NCI-H1436 treated with DMSO at 0.1 percent for 48 hours (cell line): ENCODE measurements at regions not wholly inside any gene's neighbourhood (a gene's known extent, or its start where the extent isn't known, plus 50 kb on each side); places are given as distances from the start of the nearest gene placed in this dataset.
"Not testable (repeated sequence)": the region's sequence is repeated elsewhere in the genome, so short reads cannot be mapped to it uniquely, and the experiment has no call there.

Source experiments
- DNase-seq: peaks from one replicate; lab custom pipeline; 2025; lab: John Stamatoyannopoulos, UW

DNA sequence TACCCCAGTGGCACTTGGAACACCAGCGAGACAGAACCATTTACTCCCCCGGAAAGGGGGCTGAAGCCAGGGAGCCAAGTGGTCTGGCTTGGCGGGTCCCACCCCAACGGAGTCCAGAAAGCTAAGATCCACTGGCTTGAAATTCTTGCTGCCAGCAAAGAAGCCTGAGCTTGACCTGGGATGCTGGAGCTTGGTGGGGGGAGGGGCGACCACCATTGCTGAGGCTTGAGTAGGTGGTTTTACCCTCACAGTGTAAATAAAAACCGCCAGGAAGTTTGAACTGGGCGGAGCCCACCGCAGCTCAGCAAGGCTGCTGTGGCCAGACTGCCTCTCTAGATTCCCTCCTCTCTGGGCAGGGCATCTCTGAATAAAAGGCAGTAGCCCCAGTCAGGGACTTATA is 62.8 kb downstream of the RPS24 start:
- DNase-seq = not testable (repeated sequence)

DNA sequence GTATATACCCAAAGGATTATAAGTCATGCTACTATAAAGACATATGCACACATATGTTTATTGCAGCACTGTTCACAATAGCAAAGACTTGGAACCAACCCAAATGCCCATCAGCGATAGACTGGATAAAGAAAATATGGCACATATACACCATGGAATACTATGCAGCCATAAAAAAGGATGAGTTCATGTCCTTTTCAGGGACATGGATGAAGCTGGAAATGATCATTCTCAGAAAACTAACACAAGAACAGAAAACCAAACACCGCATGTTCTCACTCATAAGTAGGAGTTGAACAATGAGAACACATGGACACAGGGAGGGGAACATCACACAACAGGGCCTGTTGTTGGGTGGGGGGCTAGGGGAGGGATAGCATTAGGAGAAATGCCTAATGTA is 68.9 kb downstream of the RPS24 start:
- DNase-seq = not testable (repeated sequence)

DNA sequence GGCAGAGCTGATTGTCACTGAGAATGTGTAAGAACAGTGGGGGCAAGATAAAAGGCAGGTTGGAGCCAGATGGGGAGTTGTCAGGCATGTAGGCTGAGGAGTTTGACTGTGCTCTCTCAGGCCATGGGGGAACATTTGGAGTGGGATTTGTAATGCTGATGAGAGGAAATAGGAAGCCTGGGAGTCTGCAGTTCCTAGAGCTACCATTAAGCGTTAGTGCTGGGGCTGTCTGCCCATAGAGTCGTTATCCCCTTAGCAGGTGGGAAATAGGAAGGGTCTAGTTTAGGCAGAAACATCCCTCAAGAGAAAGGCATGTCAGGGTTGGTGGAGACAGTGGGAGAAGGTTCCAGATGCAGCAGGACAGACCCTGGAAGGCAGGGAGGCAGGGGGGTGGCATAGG is 75.5 kb downstream of the RPS24 start:
- DNase-seq = no peak

DNA sequence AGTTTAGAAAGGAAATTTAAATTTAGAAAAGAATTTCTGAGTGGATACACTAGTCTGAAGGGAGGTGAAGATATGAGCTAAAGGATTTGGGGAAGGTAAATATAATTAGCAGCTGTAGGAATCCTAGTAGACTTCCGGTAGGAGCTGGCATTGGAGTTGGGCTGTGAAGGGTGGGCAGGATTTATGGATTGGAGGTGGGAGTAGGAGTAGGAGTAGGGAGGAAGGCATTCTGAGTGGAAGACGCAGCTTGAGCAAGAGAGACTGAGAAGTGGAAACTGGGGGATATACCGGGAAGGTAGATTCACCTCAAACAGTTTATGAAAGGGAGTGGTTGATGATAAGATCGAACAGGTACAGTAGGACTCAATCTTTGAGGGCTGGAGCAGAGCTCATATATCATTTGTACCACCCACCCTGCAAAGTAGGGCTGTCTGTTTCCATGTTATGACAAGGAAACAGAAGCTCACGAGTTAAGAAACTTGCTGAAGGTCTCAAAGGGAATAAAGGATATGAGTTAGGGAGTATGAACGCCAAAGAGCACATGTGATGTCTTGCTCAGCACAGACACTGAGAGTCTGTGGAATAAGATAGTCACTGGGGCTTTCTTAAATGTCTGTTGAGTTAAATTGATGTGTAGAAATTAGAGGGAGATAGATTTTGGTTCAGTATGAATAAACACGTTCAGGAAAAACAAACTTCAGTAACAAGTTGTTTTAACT is 81.6 kb downstream of the RPS24 start:
- no peak for DNase-seq

DNA sequence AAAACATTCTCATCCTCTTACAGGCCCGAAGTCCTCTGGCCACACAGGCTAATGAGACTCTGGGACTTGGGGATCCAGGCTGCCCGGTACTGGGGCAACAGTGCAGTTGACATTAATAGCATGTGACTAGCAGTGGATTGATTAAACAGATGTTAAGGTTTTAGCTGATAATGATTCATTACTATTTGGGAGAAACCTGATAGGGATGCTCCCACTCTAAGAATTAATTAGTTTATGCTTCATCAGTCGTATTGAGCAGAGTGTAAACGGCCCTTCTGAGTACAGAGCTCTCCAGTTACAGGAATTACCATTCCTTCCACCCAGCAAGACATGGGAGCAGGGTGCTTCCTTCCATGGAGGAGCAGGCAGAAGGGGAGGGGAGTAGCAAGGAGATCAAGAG is 82.7 kb downstream of the RPS24 start:
- no peak for DNase-seq

DNA sequence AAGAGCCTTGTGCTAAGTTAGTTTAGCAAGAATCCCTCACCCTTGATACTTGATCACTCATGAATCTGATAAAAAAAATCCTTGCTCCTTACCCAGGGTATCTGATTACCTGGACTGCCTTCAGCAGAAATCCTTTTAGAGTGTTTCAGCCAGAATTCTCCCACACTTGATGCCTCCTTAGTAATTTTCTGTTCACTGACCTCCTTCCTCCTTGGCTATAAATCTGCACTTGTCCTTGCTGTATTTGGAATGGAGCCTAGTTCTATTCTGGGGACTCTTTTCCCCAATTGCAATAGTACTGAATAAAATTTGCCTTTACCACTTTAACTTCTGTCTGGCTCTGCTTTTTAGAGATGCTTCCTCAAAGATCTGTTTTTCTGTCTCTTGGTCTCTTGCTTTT is 84.9 kb downstream of the RPS24 start:
- no peak for DNase-seq

DNA sequence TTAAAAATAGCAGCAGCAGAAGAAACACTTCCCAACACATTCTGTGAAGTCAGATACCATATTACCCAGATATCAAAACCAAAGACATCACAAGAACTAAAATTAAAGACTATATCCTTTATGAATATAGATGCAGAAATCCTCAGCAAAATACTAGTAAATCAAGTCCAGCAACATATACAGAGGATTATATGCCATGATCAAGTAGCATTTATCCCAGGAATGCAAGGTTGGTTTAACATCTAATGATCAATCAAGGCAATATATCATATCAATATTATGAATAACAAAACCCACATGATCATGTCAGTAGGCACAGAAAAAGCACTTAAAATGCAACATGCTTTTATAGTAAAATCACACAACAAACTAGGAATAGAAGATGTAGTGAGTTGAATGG is 88.1 kb downstream of the RPS24 start:
- DNase-seq = no peak

DNA sequence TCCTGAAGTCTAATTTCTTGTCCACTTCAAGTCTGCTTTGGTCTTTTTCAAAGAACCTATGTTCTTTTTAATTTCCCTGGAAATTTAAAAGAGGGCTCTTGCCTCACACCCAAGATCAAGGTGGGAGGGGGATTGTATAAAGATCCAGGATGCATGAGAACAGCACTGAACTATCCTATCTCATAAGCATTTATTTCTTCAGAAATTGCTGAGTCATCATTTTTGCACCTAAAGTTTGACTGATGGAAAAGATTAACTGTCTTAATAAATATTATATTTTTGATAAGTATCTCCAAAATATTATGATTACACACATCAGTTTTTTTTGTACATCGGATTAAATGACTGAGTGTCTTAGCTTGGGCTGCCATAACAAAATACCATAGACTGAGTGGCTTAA is 90.5 kb downstream of the RPS24 start:
- DNase-seq = no peak

DNA sequence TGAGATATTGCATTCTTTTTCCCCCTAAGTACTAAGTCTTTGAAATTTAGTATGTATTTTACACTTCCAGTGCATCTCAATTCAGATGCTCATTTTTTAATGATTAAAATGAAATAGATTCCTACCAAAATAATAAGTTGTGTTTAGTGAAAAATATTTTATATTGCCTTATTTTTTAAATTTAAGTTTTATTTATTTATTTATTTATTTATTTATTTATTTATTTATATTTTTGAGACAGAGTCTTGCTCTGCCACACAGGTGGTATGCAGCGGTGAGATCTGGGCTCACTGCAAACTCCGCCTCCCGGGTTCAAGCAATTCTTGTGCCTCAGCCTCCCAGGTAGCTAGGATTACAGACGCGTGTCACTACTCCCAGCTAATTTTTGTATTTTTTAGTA is 95.5 kb downstream of the RPS24 start:
- no peak for DNase-seq

DNA sequence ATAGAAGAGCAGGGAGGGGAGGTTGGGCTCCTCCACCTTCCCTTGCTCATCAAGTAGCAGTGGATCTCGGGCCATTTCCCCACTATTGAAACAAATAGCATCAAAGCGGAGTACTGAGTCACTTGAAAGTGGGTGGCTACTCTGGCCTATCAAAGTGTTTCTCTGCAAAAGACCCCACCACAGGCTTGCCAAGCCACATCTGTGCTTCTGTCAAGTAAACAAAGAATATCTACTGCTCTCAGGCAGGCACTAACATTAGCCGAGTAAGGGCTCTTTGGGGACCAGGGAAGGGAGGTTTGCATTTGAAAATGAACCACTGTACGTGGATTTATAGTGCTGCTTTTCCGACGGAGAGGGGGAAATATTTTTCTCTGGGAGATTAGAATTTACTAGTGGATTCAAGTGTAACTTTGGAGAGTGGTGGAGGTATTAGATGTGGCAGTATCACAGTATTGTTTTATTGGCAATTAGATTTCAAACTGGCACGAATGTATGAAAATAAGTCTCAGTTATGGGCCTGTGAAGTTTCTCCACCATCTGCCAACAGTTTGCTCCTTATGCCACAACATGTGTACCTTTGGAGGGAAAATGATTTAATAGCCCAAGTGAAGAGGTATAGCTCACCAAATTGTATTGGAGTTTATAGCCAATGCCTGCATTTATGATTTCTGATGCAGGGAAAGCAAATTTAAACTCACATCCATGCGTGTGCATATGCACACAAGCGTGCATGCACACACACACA is 97.5 kb downstream of the RPS24 start:
- DNase-seq = no peak

DNA sequence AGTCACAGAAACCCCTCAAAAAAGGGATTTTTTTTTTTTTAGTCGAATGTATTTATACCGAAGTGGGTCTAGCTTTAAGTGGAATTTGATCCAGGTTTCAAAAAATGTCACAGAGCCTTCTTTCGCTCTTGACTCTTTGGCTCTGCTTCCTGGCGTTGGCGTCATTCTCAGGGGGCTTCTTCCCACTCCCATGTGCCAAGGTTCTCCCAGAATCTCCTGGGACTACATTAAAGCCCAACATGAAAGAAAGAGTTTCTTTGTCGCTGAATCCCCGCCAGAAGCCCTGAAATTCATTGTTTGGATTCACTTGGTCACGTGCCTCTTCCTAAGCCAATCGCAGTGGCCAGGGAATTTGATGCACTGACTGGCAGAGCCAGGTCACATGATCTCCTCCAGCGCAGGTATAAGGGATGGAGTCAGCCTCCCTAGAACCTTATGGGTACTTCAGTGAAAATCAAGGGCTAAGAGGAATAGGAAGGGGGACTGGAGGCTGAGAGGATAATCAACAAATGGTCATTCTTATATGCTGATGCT is 101.2 kb downstream of the RPS24 start:
- DNase-seq = no peak

DNA sequence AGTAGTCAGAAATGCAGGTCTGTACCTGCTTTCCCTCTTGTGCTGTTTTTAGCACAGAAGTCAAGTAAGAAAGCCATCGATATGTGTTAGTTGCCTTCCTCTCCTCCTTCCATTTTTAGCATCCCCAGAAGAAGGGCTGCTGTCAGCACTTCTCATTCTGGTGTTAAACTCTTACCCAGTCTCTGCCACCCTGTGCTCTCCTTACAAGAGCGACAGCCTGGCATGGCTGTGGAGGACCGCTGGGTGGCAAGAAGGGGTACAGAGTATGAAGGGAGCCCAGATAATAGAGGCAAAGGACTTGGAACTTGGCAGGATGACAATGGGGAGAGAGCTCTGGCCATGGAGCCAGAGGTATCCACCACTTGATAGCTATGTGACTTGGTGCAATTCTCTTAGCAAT is 103.5 kb downstream of the RPS24 start:
- no peak for DNase-seq

DNA sequence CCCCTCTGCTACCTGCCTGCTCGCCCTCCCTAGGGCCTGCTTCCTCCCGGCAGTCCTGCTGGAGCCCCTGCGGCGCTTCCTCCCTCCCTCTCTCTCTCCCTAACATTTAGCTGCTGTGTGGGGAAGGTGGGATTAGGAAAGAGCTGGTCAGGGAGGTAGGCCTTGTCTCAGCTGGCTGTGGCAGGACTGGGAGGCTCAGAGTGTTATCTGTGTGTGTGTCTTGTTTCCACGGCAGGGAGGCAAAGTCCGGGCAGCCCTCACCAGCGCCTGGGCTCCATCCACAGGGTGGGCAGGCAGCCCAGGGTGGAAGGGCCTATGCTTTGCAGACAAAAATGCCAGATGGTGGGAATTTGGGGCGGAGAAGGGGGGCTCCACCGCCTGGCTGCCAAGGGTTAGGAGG is 105.7 kb downstream of the RPS24 start:
- DNase-seq = no peak

DNA sequence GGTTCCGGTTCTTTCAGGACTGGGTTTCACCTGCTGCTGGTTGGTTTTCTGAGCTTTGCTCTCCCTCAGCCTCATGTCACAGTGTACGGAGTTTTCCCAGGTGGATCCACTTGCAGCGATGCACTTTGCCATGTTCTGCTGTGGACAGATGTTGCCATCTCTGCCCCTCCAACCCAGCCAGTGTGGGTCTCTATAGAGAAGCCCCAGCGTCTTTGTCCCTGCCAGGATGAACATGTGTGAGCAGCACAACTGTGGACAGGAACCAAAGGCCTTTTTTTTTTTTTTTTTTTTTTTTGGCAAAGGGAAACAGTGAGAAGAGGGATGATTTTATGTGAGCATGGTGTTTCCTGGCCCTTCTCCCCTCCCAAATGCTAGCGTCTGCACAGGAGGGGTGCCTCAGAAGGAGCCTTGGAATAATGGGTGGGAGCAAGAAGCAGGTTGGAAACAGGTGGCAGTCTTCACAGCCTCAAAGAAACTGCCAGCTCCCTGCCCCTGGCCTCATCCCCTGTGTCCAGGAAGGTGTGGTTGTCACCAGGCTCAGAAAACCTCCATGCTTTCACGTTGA is 106.5 kb downstream of the RPS24 start:
- DNase-seq = no peak

DNA sequence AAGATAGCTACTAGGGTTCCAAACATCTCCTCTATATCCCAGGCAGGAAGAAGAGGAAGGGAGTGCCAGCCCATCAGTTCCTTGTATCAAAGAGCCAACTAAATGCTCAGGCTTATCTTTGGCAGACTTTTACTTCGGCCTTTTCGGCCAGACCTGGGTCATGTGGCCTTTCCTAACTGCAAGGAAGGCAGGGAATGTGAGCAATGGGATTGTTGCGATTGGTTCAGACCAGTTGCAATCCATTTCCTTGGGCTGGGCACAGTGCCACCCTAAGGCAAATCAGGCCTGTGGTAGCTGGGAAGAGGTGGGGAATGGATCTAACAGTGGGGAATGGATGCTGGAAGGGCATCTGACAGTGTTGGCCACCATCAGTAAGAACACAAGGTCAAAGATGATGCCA is 109.9 kb downstream of the RPS24 start:
- DNase-seq = no peak

DNA sequence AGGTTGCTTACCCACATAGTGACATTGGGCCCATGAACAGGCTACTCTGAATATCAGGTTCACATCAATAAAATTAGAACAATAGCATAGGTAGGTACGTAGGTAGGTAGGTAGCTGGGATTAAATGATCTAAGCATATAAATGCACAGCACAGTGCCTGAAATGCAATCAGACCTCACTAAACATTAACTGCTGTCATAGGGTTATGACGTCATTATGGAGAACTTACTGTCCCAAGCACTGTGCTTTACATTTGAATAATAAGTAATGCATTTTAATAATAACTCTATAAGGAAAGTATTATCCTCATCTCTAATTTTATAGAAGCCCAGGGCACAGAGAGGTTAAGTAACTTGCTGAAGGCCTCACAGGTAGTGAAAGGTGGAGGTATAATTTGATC is 112.5 kb downstream of the RPS24 start:
- DNase-seq = no peak

DNA sequence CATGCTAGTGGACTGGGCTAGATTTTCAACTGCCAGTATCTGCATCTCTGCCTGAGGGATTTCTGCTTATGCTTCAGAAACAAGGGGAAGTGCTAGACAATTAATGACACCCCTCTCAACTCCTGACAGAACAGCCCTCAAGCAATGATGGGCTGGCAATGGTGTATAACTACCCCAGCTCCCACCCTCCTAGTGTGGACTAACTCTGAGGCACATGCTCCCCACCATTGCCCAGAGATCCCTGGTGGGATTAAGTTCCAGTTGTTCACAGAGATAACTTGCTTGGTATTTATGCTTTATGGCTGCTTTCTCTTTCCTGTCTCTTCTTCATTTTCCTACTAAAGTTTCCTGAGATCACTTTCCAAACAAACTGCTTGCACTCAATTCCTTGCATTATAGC is 113.5 kb downstream of the RPS24 start:
- DNase-seq = no peak

DNA sequence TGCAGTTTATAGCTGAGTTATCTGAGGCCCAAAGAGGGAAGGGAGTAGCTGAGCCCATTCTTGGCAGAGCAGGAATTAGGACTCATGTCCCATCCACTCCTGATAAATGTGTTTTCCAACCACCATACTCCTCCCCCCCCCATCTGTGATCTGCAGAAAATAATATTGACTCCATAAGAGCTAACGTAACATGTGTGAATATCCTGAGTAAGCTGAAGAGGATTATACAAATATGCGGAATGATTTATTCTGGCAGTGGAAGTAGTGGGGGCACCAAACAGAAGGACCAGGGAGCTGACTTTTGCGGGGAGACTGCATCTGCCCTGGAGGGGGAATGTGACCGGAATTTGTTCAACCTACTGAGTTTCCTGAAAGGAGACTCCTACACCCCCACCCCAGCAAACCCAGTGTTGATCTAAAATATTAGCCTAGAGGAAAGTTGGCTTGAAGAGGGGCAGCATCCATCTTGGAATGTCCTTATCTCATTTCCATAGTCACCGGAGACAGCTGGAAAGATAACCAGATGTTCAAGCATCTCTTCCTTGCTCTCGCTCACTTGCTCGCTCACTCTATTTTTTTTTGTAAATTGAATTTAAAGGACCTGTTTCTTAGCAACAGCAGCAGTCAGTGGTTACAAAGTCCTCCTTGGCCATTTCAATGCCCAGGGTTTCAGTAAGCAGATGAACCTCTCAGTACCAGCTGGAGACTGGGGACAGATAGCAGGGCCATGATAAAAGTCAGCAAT is 114.7 kb downstream of the RPS24 start:
- no peak for DNase-seq

DNA sequence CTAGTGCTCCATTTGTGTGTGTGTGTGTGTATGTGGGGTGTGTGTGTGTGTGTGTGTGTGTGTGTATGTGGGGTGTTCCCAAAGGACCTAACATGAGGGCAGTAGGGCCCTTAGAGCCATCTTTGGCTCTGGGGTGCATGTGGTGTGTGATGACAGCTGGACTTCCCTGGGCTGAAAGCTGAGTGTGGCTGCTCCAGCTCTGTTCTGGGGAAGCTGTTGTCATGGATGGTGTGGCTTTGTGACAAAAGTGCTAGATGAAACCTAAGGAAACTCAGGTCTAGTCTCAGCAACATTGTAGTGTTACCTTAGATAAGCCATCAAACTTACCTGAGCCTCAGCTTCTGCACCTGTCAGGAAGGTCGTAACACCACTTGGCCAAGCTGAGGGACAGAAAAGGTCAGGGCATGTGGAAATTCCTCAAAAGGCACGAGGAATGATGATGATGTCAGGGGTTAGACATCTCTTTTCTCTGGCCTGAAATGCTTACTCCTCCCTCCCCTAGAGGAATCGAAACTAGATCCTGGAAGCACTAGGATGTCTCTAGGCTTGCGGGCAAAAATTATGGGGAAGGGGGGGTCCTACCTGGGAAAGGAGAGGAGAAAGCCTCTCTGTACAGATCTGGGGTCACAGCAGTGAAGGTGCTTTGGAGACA is 115.4 kb downstream of the RPS24 start:
- no peak for DNase-seq

DNA sequence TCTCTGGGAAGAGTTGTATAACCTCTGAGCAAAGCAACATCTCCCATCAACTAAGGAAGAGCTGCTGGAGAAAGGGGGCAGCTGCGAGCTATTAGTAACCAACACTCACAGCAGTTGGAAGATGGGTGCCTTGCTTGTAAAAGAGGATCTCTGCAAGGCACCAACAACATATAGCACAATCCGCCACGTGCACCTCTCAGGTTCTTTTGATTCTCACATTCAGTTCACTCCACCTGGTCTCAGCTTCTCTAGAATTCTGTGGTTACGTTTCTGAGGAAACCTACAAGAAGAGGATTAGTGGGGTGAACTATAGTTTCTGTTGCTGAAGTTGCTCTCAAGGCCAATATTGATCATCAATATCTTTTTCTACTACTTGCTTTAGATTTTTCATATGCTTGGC is 117.1 kb downstream of the RPS24 start:
- DNase-seq = no peak

DNA sequence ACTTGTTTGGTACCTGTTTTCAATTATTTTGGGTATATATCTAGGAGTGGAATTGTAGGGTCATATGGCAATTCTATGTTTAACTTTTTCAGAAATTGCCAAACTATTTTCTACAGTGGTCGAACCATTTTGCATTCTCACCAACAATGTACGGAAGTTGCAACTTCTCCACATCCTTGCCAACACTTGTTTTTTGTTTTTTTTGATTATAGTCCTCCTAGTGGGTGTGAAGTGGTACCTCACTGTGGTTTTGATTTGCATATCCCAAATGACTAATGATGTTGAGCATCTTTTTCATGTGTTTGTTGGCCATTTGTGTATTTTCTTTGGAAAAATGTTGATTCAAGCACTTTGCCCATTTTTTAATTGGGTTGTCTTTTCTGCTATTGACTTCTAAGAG is 122.1 kb downstream of the RPS24 start:
- no peak for DNase-seq

DNA sequence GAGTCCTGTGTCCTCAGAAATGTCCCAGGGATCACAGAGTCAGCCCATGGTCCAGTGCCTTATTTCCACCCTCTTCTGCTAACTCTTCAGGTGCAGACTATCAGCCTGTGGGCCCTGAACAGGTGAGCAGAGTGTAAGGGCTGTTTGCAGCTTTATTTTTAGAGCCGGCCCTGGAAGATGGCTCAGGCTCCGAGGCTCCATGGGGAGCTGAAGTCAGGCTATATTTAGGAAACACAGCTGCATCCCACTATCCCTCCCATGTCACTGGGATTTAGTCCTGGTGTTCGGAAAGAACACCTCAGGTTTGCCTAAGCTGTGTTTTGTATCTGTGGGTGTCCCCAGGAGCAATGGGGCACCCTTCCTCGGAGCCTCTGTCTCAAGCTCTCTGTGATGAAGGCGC is 126.9 kb downstream of the RPS24 start:
- DNase-seq = no peak
